WTC11 (cell line): ENCODE measurements at regions not wholly inside any gene's neighbourhood (a gene's known extent, or its start where the extent isn't known, plus 50 kb on each side); places are given as distances from the start of the nearest gene placed in this dataset.
A peak's percentile ranks its signal among the peaks of the same experiment; 100 is the strongest.

Experiments used
- ATAC-seq: fragments of 200-7000 bp; cut with Tn5 transposase; 2 replicates; pipeline ENCODE4 v1.10.0; 2021; ENCODE audit warnings: mild to moderate bottlenecking, moderate library complexity
- CTCF ChIA-PET: fragments of 300-600 bp; sonication (Branson Sonifier 250); formaldehyde crosslinking; loops from one replicate; lab custom pipeline; 2021; ENCODE audit warnings: antibody characterized with exemption; lab: Charles Lee
- POLR2A ChIA-PET: fragments of 350-600 bp; sonication (Branson Sonifier 250); formaldehyde crosslinking; loops from one replicate; lab custom pipeline; 2021; ENCODE audit warnings: antibody characterized with exemption; lab: Charles Lee
- DNase-seq: peaks from one replicate; pipeline ENCODE4 v3.0.0; 2021; ENCODE audit warnings: low spot score
- H3K27ac Mint-ChIP-seq: 2 replicates; pipeline ENCODE4 v1.8.0; 2021; ENCODE audit warnings: mixed read lengths
- H3K27me3 Mint-ChIP-seq: 2 replicates; pipeline ENCODE4 v1.8.0; 2021; ENCODE audit warnings: low read depth, mild to moderate bottlenecking, moderate library complexity, mixed read lengths
- H3K36me3 Mint-ChIP-seq: 2 replicates; pipeline ENCODE4 v1.8.0; 2021; ENCODE audit warnings: mixed read lengths
- H3K4me1 Mint-ChIP-seq: 2 replicates; pipeline ENCODE4 v1.8.0; 2022; ENCODE audit warnings: mixed read lengths
- H3K4me3 Mint-ChIP-seq: 2 replicates; pipeline ENCODE4 v1.8.0; 2021; ENCODE audit warnings: mild to moderate bottlenecking, moderate library complexity, mixed read lengths
- H3K9me3 Mint-ChIP-seq: 2 replicates; pipeline ENCODE4 v1.8.0; 2021; ENCODE audit warnings: mixed read lengths
- ATF3 ChIP-seq: sonication (generic); formaldehyde crosslinking; conservative IDR thresholded peaks from 2 replicates; pipeline ENCODE4 v1.8.1; 2022; ENCODE audit warnings: mild to moderate bottlenecking, missing genetic modification reagents
- CREB1 ChIP-seq: sonication (generic); formaldehyde crosslinking; IDR thresholded peaks from 2 replicates; pipeline ENCODE4 v1.8.0; 2023; ENCODE audit warnings: mild to moderate bottlenecking, missing genetic modification reagents
- FOXP1 ChIP-seq: sonication (generic); formaldehyde crosslinking; IDR thresholded peaks from 2 replicates; pipeline ENCODE4 v1.8.0; 2022; ENCODE audit warnings: missing genetic modification reagents, mild to moderate bottlenecking, moderate library complexity, borderline replicate concordance
- GABPB1 ChIP-seq: sonication (generic); formaldehyde crosslinking; IDR thresholded peaks from 2 replicates; pipeline ENCODE4 v1.8.1; 2023; ENCODE audit warnings: mild to moderate bottlenecking, missing genetic modification reagents
- IRF1 ChIP-seq: sonication (generic); formaldehyde crosslinking; IDR thresholded peaks from 2 replicates; pipeline ENCODE4 v1.8.0; 2023; ENCODE audit warnings: missing genetic modification reagents
- JUN ChIP-seq: sonication (generic); formaldehyde crosslinking; IDR thresholded peaks from 2 replicates; pipeline ENCODE4 v1.8.0; 2023; ENCODE audit warnings: mild to moderate bottlenecking, missing genetic modification reagents
- NR3C1 ChIP-seq: sonication (generic); formaldehyde crosslinking; conservative IDR thresholded peaks from 2 replicates; pipeline ENCODE4 v1.8.1; 2023; ENCODE audit warnings: low read depth, mild to moderate bottlenecking, missing genetic modification reagents
- PRDM15 ChIP-seq: sonication (generic); formaldehyde crosslinking; IDR thresholded peaks from 2 replicates; pipeline ENCODE4 v1.8.0; 2022; ENCODE audit warnings: missing genetic modification reagents
- SMAD3 ChIP-seq: sonication (generic); formaldehyde crosslinking; IDR thresholded peaks from 2 replicates; pipeline ENCODE4 v1.8.0; 2022; ENCODE audit warnings: missing genetic modification reagents, mild to moderate bottlenecking, borderline replicate concordance
- SOX15 ChIP-seq: fragments of 250-450 bp; sonication (Bioruptor Pico); IDR thresholded peaks from 2 replicates; pipeline ENCODE4 v1.9.0; 2021; ENCODE audit warnings: mild to moderate bottlenecking
- ZNF281 ChIP-seq: sonication (generic); formaldehyde crosslinking; IDR thresholded peaks from 2 replicates; pipeline ENCODE4 v1.8.0; 2023; ENCODE audit warnings: mild to moderate bottlenecking, missing genetic modification reagents
- ZNF512 ChIP-seq: sonication (generic); formaldehyde crosslinking; IDR thresholded peaks from 2 replicates; pipeline ENCODE4 v1.8.1; 2022; ENCODE audit warnings: missing genetic modification reagents, borderline replicate concordance

- no peak for ATAC-seq
- peaks cover 27% of the 10 kb centered on the region for H3K27me3 Mint-ChIP-seq
- ChIA-PET POLR2A (no interaction called here), CTCF (interaction anchor here (1.0 to 1.9 kb wide), 4 partner anchors 8 to 893 kb away, joined by 3 to 10 read pairs (median 6); no protein-coding TSS in a partner anchor)
- DNase-seq: no peak
- peak overlapping the region; percentile 75 for H3K4me3 Mint-ChIP-seq
- peaks cover 1% of the 10 kb centered on the region for H3K36me3 Mint-ChIP-seq
- peaks cover 4% of the 10 kb centered on the region for H3K9me3 Mint-ChIP-seq
- H3K4me1 Mint-ChIP-seq: peaks cover 34% of the 10 kb centered on the region
- TF ChIP-seq SMAD3 (CRISPR knock-in tag) (no peak), JUN (CRISPR knock-in tag) (no peak), NR3C1 (no peak), IRF1 (CRISPR knock-in tag) (no peak), GABPB1 (CRISPR knock-in tag) (no peak)
- no peak overlapping the region for H3K27ac Mint-ChIP-seq
Measured at GRCh38 chr3:68006646-68007045, 352.2 kb upstream of the SUCLG2 start.

- ChIA-PET POLR2A (no interaction called here), CTCF (no interaction called here)
- Mint-ChIP-seq H3K27ac (no peak overlapping the region), H3K4me3 (no peak overlapping the region), H3K9me3 (peaks cover 18% of the 10 kb centered on the region), H3K27me3 (peaks cover 51% of the 10 kb centered on the region), H3K4me1 (peaks cover 34% of the 10 kb centered on the region), H3K36me3 (peaks cover 7% of the 10 kb centered on the region)
- DNase-seq (no peak), ATAC-seq (no peak)
- no peak for TF ChIP-seq FOXP1 (CRISPR knock-in tag)
Measured at GRCh38 chr3:68004091-68004490, 349.7 kb upstream of the SUCLG2 start.

GRCh38 chr3:67998281-67998680 lies 343.9 kb upstream of the SUCLG2 start:
- TF ChIP-seq ATF3 (CRISPR knock-in tag) (no peak), CREB1 (CRISPR knock-in tag) (no peak), ZNF281 (CRISPR knock-in tag) (no peak), PRDM15 (CRISPR knock-in tag) (no peak), ZNF512 (CRISPR knock-in tag) (no peak), SOX15 (CRISPR knock-in tag) (no peak)
- no peak overlapping the region for H3K4me3 Mint-ChIP-seq
- CTCF ChIA-PET: interaction anchor here (1.4 kb wide), 1 partner anchor 9 kb away, joined by 7 read pairs; no protein-coding TSS in a partner anchor
- POLR2A ChIA-PET: no interaction called here
- H3K27ac Mint-ChIP-seq: no peak overlapping the region
- H3K4me1 Mint-ChIP-seq: peaks cover 10% of the 10 kb centered on the region
- H3K36me3 Mint-ChIP-seq: peaks cover 7% of the 10 kb centered on the region
- ATAC-seq: peak; percentile 68
- peaks cover 18% of the 10 kb centered on the region for H3K9me3 Mint-ChIP-seq
- no peak for DNase-seq
- H3K27me3 Mint-ChIP-seq: peaks cover 67% of the 10 kb centered on the region
